HG03039 (cell line): ENCODE measurements at regions not wholly inside any gene's neighbourhood (a gene's known extent, or its start where the extent isn't known, plus 50 kb on each side); places are given as distances from the start of the nearest gene placed in this dataset.
"Not testable (repeated sequence)": the region's sequence is repeated elsewhere in the genome, so short reads cannot be mapped to it uniquely, and the experiment has no call there.

Source experiments
- ATAC-seq: cut with Tn5 transposase; IDR thresholded peaks from one replicate; pipeline ENCODE4 v1.9.1; 2021; ENCODE audit warnings: mild to moderate bottlenecking, moderate library complexity; ENCODE audit not compliant: unreplicated experiment

DNA sequence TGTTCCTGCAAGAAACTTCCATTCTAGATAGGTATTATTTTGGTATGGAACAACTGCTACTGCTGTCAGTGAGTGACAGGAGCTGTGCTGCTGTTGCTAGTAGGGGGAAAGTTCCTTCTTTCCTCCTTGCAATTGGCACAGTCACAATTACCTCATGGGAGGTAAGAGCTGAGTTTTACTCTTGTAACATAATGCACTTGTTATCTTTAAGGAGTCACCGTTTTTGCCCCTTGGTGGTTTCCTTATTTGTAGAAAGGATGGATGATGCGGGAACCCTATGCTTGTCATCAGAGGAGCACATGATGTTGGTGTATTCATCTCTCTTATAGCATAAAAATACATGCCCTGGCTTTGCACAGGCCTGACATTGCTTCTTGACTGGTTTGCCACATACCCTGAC is 234.7 kb upstream of the NPY start:
- ATAC-seq = no peak

DNA sequence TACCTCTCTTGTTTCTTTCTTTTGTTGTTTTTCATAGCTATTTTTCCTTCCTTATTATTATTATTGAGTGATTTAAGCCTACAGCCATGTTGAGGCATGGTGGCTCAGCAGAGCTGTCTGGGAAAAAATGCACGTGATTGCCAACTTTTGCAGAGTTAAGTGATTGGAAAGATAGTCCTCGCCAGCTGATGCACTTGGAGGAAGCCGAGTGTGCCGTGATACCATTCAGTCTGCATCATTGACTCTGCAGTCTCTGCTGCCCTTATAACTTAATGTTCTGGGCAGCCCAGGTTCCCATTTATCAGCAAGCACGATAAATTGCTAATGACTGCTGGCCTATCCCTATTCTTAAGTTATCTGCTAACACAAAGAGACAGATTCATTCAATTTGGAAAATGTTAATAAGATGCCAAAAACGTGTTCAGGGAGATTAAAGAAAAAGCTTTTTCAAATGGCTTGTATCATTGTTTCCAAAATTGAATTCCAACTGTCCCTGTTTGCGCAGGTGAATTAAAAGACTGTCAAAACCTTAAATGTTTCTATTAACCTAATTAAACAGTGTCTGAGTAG is 232.9 kb upstream of the NPY start:
- ATAC-seq = no peak

DNA sequence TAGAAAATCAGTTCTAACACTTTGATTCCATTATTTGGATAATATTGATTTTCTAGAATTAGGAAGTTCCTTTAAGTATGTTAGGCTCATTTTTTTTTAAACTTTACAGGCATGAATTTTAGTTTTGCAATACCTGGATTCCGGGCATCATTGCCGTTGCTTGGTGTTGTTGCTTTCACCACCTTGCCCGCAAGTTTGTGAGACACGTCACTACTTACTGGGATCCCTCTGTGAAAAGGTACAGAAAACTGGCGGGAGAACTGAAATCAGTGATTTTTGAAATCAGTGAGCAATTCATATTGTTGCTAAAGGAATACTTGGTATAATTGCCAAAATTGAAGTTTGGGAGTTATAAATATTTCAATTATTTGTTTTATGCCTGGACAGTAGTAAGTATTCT is 232.3 kb upstream of the NPY start:
- ATAC-seq = no peak

GRCh38 chr7:24052572-24053260 is 231.3 kb upstream of the NPY start:
- ATAC-seq = no peak

DNA sequence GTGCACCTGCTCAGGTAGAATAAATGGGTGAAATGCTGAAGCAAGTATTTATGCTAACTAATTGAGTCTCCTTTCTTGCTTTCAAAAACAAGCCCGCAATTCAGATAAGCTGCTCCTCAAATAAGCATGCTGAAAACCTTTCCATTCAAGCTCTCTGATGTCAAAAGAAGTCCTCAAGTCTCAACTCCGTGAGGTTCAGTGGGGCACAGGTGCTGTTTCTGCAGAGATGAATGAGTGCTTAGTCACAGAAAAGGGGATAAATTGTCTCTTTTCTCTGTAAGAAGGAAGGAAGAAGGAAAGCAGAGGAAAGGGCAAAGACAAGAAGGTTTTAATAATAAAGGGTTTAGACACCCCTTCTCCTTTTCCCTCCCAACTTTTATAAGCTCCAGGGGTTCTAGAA is 229.8 kb upstream of the NPY start:
- ATAC-seq = no peak

- no peak for ATAC-seq
Observed at GRCh38 chr7:24057243-24057642, 226.7 kb upstream of the NPY start.

DNA sequence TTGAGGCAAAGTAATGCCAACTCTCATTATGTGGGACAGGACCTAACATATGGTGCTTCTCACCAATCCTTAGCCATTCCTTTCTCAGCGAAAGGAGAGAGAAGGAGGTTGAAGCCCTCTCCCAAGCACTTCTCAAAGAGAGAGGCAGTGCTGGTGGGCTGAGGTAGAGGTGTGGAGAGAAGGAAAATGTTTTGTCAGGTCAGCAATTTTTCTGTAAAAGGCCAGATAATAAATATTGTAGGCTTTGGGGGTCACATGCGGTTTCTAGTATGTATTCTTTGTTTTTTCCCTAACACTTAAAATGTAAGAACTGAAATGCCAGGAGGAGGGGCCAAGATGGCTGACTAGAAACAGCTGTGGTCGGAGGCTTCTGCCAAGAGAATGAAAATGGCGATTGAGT is 225.0 kb upstream of the NPY start:
- ATAC-seq = no peak

DNA sequence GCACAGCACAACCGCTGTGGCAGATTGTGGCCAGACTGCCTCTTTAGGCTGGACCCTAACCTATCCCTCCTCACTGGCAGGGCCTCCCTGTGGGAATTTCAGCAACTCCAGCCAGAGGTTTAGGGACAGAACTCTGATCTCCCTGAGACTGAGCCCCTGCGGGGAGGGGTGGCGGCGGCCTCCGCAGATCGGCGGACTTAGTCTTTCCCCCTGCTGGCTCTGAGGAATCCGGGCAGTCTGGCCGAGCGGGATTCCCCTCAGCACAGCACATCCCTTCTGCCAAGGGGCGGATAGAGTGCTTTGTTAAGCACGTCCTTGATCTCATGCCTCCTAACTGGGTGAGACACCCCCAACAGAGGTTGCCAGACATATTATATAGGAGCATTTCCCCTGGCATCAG is 224.2 kb upstream of the NPY start:
- no peak for ATAC-seq

DNA sequence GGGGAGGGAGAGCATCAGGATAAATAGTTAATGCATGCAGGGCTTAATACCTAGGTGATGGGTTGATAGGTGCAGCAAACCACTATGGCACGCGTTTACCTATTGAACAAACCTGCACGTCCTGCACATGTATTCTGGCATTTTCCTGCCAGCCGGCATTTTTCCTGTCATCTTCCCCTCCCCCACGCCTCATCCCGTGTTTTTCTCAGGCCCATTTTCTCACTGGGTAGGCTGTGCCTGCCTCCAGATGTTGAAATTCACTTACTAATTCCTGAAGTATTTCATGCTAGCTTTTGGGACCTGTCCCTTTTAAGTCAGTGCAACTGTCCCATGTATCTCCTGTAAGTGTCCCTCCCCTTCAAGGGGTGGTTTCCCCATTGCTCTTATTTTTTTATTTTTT is 220.3 kb upstream of the NPY start:
- ATAC-seq = no peak

DNA sequence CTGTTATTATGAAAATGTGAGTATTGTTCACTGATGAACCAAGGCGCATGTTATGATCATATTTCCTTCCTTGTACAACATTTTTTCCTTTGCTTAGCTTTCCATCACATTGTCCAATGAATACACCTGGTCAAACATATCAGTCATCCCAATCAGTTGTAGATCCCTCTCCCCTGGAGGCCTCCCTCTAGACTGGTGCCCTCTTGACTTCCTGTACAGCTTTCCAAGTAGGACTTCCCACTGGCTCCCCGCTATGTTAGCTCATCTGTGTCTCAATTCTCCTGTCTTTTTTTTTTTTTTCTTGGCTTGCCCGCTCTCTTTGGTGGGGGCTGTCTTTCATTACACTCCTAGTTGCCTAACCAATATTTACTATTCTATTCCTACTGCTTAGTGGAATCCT is 214.2 kb upstream of the NPY start:
- ATAC-seq = no peak

- no peak for ATAC-seq
Observed at GRCh38 chr7:24073651-24074420, 210.2 kb upstream of the NPY start.

GRCh38 chr7:24075426-24075810 is 208.6 kb upstream of the NPY start:
- ATAC-seq = no peak

GRCh38 chr7:24082826-24083225 is 201.2 kb upstream of the NPY start:
- ATAC-seq = no peak

DNA sequence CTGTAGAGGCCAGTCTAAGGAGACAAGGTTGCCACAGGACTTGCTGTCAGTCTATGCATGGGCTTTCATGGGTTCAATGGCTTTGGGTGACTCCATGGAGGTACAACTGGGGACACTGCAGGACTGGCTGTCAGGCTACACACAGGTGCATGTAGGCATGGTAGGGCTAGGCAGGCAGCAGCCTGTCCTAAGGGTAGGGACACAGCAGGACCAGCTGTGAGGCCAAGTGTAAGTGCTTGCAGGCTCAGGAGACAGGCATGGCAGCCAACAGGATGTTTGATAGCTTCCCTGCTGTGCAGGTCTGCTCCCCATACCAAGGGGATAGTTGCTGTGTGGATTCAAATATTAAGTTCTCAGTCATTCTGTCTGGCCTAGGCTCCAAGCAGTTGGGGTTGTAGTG is 181.0 kb upstream of the NPY start:
- ATAC-seq = no peak

DNA sequence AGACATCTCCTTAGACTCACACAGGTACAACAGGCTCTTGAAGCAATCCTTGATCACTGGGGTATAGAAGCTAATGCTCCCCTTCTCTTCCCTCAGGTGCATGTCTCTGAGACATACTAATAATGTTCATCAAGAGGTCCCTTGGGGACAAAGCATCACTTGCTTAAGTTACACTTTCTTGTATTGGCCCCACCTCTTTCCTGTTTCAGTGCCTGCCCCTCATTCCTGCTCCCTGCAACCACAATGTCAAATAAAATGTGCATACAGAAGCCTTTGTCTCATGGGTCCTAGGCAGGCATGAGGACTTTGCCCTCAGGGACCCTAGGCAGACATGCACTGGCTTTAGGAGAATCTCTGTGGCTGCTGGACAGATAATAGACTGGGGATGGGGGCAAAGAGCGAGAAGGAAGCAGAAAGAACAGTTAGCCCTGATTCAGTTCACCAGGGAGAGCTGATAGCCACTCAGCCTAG is 175.0 kb upstream of the NPY start:
- no peak for ATAC-seq

DNA sequence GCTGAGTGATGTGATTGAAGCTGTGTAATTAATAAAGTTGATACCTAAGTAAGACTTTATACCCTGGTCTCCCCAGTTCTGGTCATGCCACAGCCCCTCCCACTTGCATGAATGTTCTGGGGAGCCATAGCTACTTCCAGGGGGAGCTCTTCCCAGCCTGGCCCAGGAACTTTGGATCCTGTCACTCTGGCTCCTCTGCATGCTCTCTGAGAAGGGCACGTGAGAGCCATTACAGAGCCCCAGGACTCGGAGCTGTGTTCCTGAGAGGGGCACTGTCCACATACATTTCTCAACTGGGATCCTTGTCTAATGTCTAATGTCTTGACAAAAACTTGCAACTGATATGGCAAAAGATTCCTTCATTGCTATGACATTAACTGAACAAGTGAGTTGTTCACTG is 173.9 kb upstream of the NPY start:
- ATAC-seq = no peak

DNA sequence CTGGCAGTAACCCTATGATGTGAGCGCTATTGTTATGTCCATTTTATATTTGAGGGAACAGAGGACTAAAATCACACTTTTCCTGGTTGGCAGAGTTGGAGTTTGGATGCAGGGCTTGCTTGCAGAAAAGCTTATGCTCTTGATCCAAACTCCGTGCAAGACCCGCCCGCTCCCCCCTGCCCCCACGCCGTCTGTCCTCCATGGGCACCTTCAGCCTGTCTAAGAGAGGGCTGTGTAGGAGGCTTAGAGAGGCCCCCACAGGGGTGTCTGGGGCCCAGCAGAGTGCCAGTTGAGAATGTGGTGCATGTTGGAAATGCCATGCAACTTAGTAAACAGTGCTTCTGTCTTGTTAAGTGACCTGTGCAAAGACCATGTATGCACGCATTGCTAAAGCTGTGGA is 170.5 kb upstream of the NPY start:
- ATAC-seq = no peak

GRCh38 chr7:24115661-24116060 is 168.3 kb upstream of the NPY start:
- ATAC-seq = no peak

GRCh38 chr7:24117903-24118499 is 166.0 kb upstream of the NPY start:
- not testable (repeated sequence) for ATAC-seq

- no peak for ATAC-seq
Observed at GRCh38 chr7:24119852-24120251, 164.1 kb upstream of the NPY start.

GRCh38 chr7:24123076-24123475 is 160.9 kb upstream of the NPY start:
- ATAC-seq = no peak

- ATAC-seq = no peak
Observed at GRCh38 chr7:24125765-24126164, 158.2 kb upstream of the NPY start.
